ENCODE measurements at regions not wholly inside any gene's neighbourhood (a gene's known extent, or its start where the extent isn't known, plus 50 kb on each side); places are given as distances from the start of the nearest gene placed in this dataset.

DNA sequence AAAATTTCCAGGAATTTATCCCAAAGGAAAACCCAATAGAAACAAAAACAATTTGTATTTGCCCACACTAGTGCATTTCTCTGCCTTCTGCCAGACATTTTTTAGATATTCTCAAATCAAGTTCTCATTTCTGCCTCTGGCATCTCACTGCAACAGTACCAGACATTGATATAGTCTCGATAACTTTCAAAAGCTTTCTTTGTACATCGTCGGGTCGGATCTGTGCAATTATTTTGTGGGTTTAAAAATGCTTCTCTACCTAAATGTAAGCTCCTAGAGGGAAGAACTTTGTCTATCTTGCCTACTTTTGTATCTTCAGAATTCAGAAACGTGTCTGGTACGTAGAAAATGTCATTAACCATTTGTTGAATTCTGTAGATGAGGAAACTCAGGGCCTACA lies 125.5 kb upstream of the LIFR start:
- no peak overlapping the region for H3K4me3 ChIP-seq (ENCODE audit: low read depth, poor library complexity, severe bottlenecking)
- intact Hi-C loops (cut with DNase I; ENCODE audit: low total_unique reads) = no loop called here
- no peak for DNase-seq (ENCODE audit: low spot score in 2 of 2)
- WGBS, 2 donors = 61 to 73% methylated on average over 6 of the region's 6 CpGs
- TF ChIP-seq, protein P1, sequence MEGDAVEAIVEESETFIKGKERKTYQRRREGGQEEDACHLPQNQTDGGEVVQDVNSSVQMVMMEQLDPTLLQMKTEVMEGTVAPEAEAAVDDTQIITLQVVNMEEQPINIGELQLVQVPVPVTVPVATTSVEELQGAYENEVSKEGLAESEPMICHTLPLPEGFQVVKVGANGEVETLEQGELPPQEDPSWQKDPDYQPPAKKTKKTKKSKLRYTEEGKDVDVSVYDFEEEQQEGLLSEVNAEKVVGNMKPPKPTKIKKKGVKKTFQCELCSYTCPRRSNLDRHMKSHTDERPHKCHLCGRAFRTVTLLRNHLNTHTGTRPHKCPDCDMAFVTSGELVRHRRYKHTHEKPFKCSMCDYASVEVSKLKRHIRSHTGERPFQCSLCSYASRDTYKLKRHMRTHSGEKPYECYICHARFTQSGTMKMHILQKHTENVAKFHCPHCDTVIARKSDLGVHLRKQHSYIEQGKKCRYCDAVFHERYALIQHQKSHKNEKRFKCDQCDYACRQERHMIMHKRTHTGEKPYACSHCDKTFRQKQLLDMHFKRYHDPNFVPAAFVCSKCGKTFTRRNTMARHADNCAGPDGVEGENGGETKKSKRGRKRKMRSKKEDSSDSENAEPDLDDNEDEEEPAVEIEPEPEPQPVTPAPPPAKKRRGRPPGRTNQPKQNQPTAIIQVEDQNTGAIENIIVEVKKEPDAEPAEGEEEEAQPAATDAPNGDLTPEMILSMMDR (IDR thresholded peaks at IDR 0.05) = no peak
- no peak for TF ChIP-seq POLR2A (IDR thresholded peaks at IDR 0.05)

DNA sequence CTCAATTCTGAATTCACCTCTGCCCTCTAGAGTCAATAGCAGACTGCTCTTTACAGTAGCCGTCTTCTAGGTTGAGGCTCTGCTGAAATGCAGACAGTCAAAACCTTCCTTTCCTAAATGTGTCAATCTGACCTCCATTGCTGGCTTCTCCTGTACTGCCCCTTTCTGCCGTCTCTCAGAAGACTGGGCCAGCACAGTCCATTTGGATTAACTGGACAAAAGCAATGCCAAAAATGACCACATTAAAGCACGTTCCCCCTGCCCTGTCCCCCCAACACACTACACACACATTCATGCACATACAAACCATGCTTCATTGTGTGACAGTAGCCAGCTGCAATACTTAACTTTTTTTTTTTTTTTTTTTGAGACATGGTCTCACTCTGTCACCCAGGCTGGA lies 130.2 kb upstream of the LIFR start:
- intact Hi-C loops (cut with DNase I; ENCODE audit: low total_unique reads) = no loop called here
- TF ChIP-seq POLR2A (IDR thresholded peaks at IDR 0.05) = no peak
- TF ChIP-seq, protein P1 (IDR thresholded peaks at IDR 0.05) = no peak
- H3K4me3 ChIP-seq (ENCODE audit: low read depth, poor library complexity, severe bottlenecking) = no peak overlapping the region
- no peak for DNase-seq (ENCODE audit: low spot score in 2 of 2)
- 90 to 91% methylated on average over 3 of the region's 3 CpGs for WGBS, 2 donors

- 86 to 91% methylated on average over 4 of the region's 4 CpGs for WGBS, 2 donors
- no peak for TF ChIP-seq POLR2A (IDR thresholded peaks at IDR 0.05)
- TF ChIP-seq, protein P1 (IDR thresholded peaks at IDR 0.05) = no peak
- DNase-seq (ENCODE audit: low spot score in 2 of 2) = no peak
- no peak overlapping the region for H3K4me3 ChIP-seq (ENCODE audit: low read depth, poor library complexity, severe bottlenecking)
- intact Hi-C loops (cut with DNase I; ENCODE audit: low total_unique reads) = no loop called here
Measured at GRCh38 chr5:38692346-38692745, 135.9 kb upstream of the LIFR start.

DNA sequence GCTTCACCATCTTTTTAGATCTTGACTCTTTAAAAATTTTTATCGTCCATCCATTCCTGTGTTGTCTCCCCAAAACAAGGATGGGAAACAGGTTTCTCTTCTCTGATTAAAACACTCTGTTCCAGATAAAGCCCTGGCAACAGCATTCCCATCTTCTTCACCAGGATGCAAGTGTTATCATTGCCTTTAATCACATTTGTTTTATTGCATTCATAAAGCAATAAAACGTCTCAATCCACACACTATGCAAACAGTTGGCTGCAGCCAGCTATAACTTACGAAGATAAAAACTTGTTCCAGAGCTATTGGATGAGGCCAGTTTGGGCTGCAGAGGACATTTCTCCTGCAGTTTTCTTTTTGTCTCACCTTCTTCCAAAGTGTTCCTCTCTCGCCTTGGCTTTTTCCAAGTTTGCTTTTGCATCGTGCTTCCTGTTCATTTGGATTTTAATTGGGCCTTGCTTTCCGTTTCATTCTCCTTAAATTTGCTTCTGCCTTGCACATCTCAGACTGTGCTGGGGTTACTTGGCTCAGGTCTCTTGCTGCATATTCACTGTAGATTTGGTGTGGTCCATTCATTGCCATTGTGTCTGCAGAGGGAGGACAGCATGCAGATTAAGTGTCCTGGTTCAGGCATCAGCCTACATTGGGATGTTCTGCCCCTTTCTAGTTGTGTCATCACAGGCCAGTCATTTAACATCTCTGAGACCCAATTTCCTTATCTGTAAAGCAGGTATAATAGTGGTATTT lies 136.5 kb upstream of the LIFR start:
- WGBS, 2 donors = 85 to 87% methylated on average over 6 of the region's 6 CpGs
- TF ChIP-seq, protein P1 (IDR thresholded peaks at IDR 0.05) = no peak
- no peak for TF ChIP-seq POLR2A (IDR thresholded peaks at IDR 0.05)
- no peak for DNase-seq (ENCODE audit: low spot score in 2 of 2)
- H3K4me3 ChIP-seq (ENCODE audit: low read depth, poor library complexity, severe bottlenecking) = no peak overlapping the region
- intact Hi-C loops (cut with DNase I; ENCODE audit: low total_unique reads) = no loop called here

- TF ChIP-seq, protein P1 (IDR thresholded peaks at IDR 0.05) = no peak
- TF ChIP-seq POLR2A (IDR thresholded peaks at IDR 0.05) = no peak
- WGBS, 2 donors = 61 to 68% methylated on average over 9 of the region's 9 CpGs
Measured at GRCh38 chr5:38695021-38695958, 138.8 kb upstream of the LIFR start.

More at GRCh38 chr5:38695021-38695958, 138.8 kb upstream of the LIFR start:
- DNase-seq (ENCODE audit: low spot score in 2 of 2) = no peak
- intact Hi-C loops (cut with DNase I; ENCODE audit: low total_unique reads) = no loop called here
- no peak overlapping the region for H3K4me3 ChIP-seq (ENCODE audit: low read depth, poor library complexity, severe bottlenecking)

All from lower leg skin (tissue), 4 donors.